Stimulated activated naive CD8-positive, alpha-beta T cell treated with anti-CD3 and anti-CD28 coated beads, Interleukin-15, amount 100 ng/mL, for 72 hours (primary cell): ENCODE measurements at regions not wholly inside any gene's neighbourhood (a gene's known extent, or its start where the extent isn't known, plus 50 kb on each side); places are given as distances from the start of the nearest gene placed in this dataset.

ENCODE experiments used
- ATAC-seq: fragments of 150-1000 bp; cut with Tn5 transposase; 2 replicates; pipeline ENCODE4 v1.10.0; 2021; ENCODE audit warnings: mild to moderate bottlenecking, moderate library complexity
- DNase-seq, 2 donors: peaks; one replicate each; pipeline ENCODE4 v3.0.0; 2021 to 2022
- H3K27ac Mint-ChIP-seq, 2 donors: one replicate each; pipeline ENCODE4 v1.8.0; 2022; ENCODE audit warnings: mild to moderate bottlenecking in 2 of 2, mixed read lengths in 2 of 2, moderate library complexity in 2 of 2
- H3K27me3 Mint-ChIP-seq: one replicate; pipeline ENCODE4 v1.8.0; 2022; ENCODE audit warnings: mixed read lengths
- H3K4me1 Mint-ChIP-seq: one replicate; pipeline ENCODE4 v1.8.0; 2022; ENCODE audit warnings: mild to moderate bottlenecking, mixed read lengths
- H3K4me3 Mint-ChIP-seq, 2 donors: one replicate each; pipeline ENCODE4 v1.8.0; 2022; ENCODE audit warnings: mild to moderate bottlenecking in 2 of 2, mixed read lengths in 2 of 2, moderate library complexity in 1 of 2
- H3K9me3 Mint-ChIP-seq, 2 donors: one replicate each; pipeline ENCODE4 v1.8.0; 2022; ENCODE audit warnings: mixed read lengths in 2 of 2

GRCh38 chr19:31223740-31224534, 125.3 kb downstream of the TSHZ3 start:
- no peak for ATAC-seq
- H3K4me3 Mint-ChIP-seq = no peak overlapping the region
- H3K27me3 Mint-ChIP-seq = no peaks in the 10 kb centered on the region
- H3K9me3 Mint-ChIP-seq = peaks cover 20 to 34% of the 10 kb centered on the region in 2 donors
- H3K4me1 Mint-ChIP-seq = peaks cover 19% of the 10 kb centered on the region
- no peak for DNase-seq
- no peak overlapping the region for H3K27ac Mint-ChIP-seq

GRCh38 chr19:31220540-31220939, 128.7 kb downstream of the TSHZ3 start:
- no peak overlapping the region for H3K4me3 Mint-ChIP-seq
- no peak for DNase-seq
- no peak overlapping the region for H3K27ac Mint-ChIP-seq
- peaks cover 12 to 24% of the 10 kb centered on the region in 2 donors for H3K9me3 Mint-ChIP-seq
- H3K4me1 Mint-ChIP-seq = peaks cover 19% of the 10 kb centered on the region
- H3K27me3 Mint-ChIP-seq = no peaks in the 10 kb centered on the region
- peak; percentile 83 for ATAC-seq

- H3K27ac Mint-ChIP-seq = peak overlapping the region; percentile 49 to 96
- no peaks in the 10 kb centered on the region for H3K27me3 Mint-ChIP-seq
- peak overlapping the region in 1 of 2 donors; percentile 75 for H3K4me3 Mint-ChIP-seq
- peaks cover 25% of the 10 kb centered on the region for H3K4me1 Mint-ChIP-seq
- peaks cover 3 to 4% of the 10 kb centered on the region in 2 donors for H3K9me3 Mint-ChIP-seq
- no peak for DNase-seq
- peak; percentile 67 for ATAC-seq
Observed at GRCh38 chr19:31214997-31215396, 134.2 kb downstream of the TSHZ3 start.

GRCh38 chr19:31214086-31214485, 135.2 kb downstream of the TSHZ3 start:
- peak overlapping the region; percentile 95 to 96 for H3K27ac Mint-ChIP-seq
- H3K9me3 Mint-ChIP-seq = no peaks in the 10 kb centered on the region
- DNase-seq (peak; percentile 83 to 94), ATAC-seq (peak; percentile 99)
- peak overlapping the region; percentile 75 to 80 for H3K4me3 Mint-ChIP-seq
- H3K4me1 Mint-ChIP-seq = peaks cover 22% of the 10 kb centered on the region
- H3K27me3 Mint-ChIP-seq = no peaks in the 10 kb centered on the region

- H3K27ac Mint-ChIP-seq = no peak overlapping the region
- H3K9me3 Mint-ChIP-seq = peaks cover 0 to 2% of the 10 kb centered on the region in 2 donors
- no peak for DNase-seq
- H3K27me3 Mint-ChIP-seq = no peaks in the 10 kb centered on the region
- no peak overlapping the region for H3K4me3 Mint-ChIP-seq
- no peak for ATAC-seq
- H3K4me1 Mint-ChIP-seq = peaks cover 22% of the 10 kb centered on the region
Observed at GRCh38 chr19:31211088-31211487, 138.1 kb downstream of the TSHZ3 start.

- no peak overlapping the region for H3K4me3 Mint-ChIP-seq
- H3K4me1 Mint-ChIP-seq = no peaks in the 10 kb centered on the region
- H3K27ac Mint-ChIP-seq = no peak overlapping the region
- DNase-seq = no peak
- H3K9me3 Mint-ChIP-seq = peaks cover 0 to 5% of the 10 kb centered on the region in 2 donors
- ATAC-seq = no peak
- H3K27me3 Mint-ChIP-seq = peaks cover 22% of the 10 kb centered on the region
Observed at GRCh38 chr19:31205887-31206518, 143.2 kb downstream of the TSHZ3 start.

- Mint-ChIP-seq H3K27ac (no peak overlapping the region), H3K4me1 (no peaks in the 10 kb centered on the region), H3K9me3 (peaks cover 0 to 5% of the 10 kb centered on the region in 2 donors), H3K27me3 (peaks cover 36% of the 10 kb centered on the region), H3K4me3 (no peak overlapping the region)
- ATAC-seq (no peak), DNase-seq (no peak)
Observed at GRCh38 chr19:31204115-31204514, 145.1 kb downstream of the TSHZ3 start.

- H3K9me3 Mint-ChIP-seq = peaks cover 0 to 6% of the 10 kb centered on the region in 2 donors
- DNase-seq (no peak), ATAC-seq (no peak)
- peak overlapping the region in 1 of 2 donors; percentile 28 for H3K27ac Mint-ChIP-seq
- H3K4me1 Mint-ChIP-seq = no peaks in the 10 kb centered on the region
- H3K27me3 Mint-ChIP-seq = peaks cover 9% of the 10 kb centered on the region
- H3K4me3 Mint-ChIP-seq = no peak overlapping the region
Observed at GRCh38 chr19:31185261-31185660, 164.0 kb downstream of the TSHZ3 start.

GRCh38 chr19:31181535-31181934, 167.7 kb downstream of the TSHZ3 start:
- no peak overlapping the region for H3K4me3 Mint-ChIP-seq
- peaks cover 23% of the 10 kb centered on the region for H3K27me3 Mint-ChIP-seq
- H3K9me3 Mint-ChIP-seq = peaks cover 5 to 16% of the 10 kb centered on the region in 2 donors
- no peak overlapping the region for H3K27ac Mint-ChIP-seq
- no peak for ATAC-seq
- H3K4me1 Mint-ChIP-seq = no peaks in the 10 kb centered on the region
- DNase-seq = no peak

- Mint-ChIP-seq H3K9me3 (peaks cover 5 to 19% of the 10 kb centered on the region in 2 donors), H3K27ac (no peak overlapping the region), H3K4me3 (no peak overlapping the region), H3K4me1 (no peaks in the 10 kb centered on the region), H3K27me3 (peaks cover 24% of the 10 kb centered on the region)
- DNase-seq (no peak), ATAC-seq (no peak)
Observed at GRCh38 chr19:31180907-31181306, 168.3 kb downstream of the TSHZ3 start.

GRCh38 chr19:31179471-31179852, 169.8 kb downstream of the TSHZ3 start:
- no peak for ATAC-seq
- H3K27me3 Mint-ChIP-seq = peaks cover 23% of the 10 kb centered on the region
- DNase-seq = no peak
- H3K27ac Mint-ChIP-seq = no peak overlapping the region
- no peaks in the 10 kb centered on the region for H3K4me1 Mint-ChIP-seq
- H3K9me3 Mint-ChIP-seq = peaks cover 5 to 19% of the 10 kb centered on the region in 2 donors
- no peak overlapping the region for H3K4me3 Mint-ChIP-seq

GRCh38 chr19:31178833-31179470, 170.3 kb downstream of the TSHZ3 start:
- H3K4me3 Mint-ChIP-seq = no peak overlapping the region
- H3K27ac Mint-ChIP-seq = no peak overlapping the region
- no peak for DNase-seq

GRCh38 chr19:31177246-31177645, 172.0 kb downstream of the TSHZ3 start:
- H3K27me3 Mint-ChIP-seq = peaks cover 26% of the 10 kb centered on the region
- DNase-seq (no peak), ATAC-seq (no peak)
- no peaks in the 10 kb centered on the region for H3K4me1 Mint-ChIP-seq
- H3K4me3 Mint-ChIP-seq = no peak overlapping the region
- peaks cover 5 to 19% of the 10 kb centered on the region in 2 donors for H3K9me3 Mint-ChIP-seq
- H3K27ac Mint-ChIP-seq = no peak overlapping the region

More at GRCh38 chr19:31178833-31179470, 170.3 kb downstream of the TSHZ3 start:
- no peak for ATAC-seq
- Mint-ChIP-seq H3K4me1 (no peaks in the 10 kb centered on the region), H3K9me3 (peaks cover 5 to 19% of the 10 kb centered on the region in 2 donors), H3K27me3 (peaks cover 26% of the 10 kb centered on the region)

GRCh38 chr19:31175564-31176348, 173.5 kb downstream of the TSHZ3 start:
- peaks cover 26% of the 10 kb centered on the region for H3K27me3 Mint-ChIP-seq
- no peak overlapping the region for H3K27ac Mint-ChIP-seq
- no peak overlapping the region for H3K4me3 Mint-ChIP-seq
- no peak for DNase-seq
- no peaks in the 10 kb centered on the region for H3K4me1 Mint-ChIP-seq
- H3K9me3 Mint-ChIP-seq = peaks cover 5 to 19% of the 10 kb centered on the region in 2 donors
- no peak for ATAC-seq

GRCh38 chr19:31174948-31175347, 174.3 kb downstream of the TSHZ3 start:
- peaks cover 30% of the 10 kb centered on the region for H3K27me3 Mint-ChIP-seq

More at GRCh38 chr19:31174948-31175347, 174.3 kb downstream of the TSHZ3 start:
- Mint-ChIP-seq H3K9me3 (peaks cover 5 to 19% of the 10 kb centered on the region in 2 donors), H3K4me1 (no peaks in the 10 kb centered on the region), H3K4me3 (no peak overlapping the region), H3K27ac (peak overlapping the region in 1 of 2 donors; percentile 46)
- DNase-seq = no peak
- no peak for ATAC-seq
